ENCODE measurements at regions not wholly inside any gene's neighbourhood (a gene's known extent, or its start where the extent isn't known, plus 50 kb on each side); places are given as distances from the start of the nearest gene placed in this dataset.

DNA sequence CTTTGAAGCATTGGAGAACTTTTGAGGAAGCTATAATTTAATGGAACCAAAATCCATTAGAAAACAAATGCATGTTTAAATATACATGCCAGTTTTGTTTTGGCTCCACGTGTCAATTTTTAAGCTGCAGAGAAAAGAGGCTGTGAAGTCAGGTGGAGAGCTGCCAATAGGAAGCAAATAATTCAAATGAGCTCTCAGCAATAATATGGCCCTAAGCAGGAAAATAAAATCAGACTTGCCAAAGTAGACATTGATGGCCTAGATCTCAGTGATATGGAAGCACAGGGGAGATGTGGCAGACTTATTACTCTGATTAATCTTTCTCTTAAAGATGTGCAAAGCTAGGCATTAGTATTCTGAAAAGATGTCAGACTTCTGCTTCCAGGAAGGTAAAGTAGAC, 769.8 kb upstream of the NDST4 start:
- no peak for DNase-seq

DNA sequence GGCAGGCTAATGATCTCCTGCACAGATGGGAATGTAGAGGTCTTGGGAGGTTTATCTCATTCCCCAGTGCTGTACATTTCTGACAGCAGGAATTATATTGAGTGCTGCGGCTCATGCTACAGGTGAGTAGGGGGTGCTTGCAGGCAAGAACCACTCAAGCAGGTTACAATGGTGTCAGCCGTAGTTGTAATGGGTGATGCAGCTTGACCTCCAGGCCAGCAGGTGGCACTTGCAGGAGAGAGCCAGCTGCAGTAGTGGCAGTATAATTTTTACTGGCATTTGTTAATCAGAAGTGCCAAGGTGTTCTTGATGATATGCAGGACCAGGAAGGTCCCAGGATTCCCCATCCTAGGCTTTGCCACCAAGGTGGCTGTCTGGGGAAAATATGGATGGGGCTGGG, 759.6 kb upstream of the NDST4 start:
- no peak for DNase-seq

GRCh38 chr4:115871596-115871995, 758.2 kb upstream of the NDST4 start:
- no peak for DNase-seq

DNA sequence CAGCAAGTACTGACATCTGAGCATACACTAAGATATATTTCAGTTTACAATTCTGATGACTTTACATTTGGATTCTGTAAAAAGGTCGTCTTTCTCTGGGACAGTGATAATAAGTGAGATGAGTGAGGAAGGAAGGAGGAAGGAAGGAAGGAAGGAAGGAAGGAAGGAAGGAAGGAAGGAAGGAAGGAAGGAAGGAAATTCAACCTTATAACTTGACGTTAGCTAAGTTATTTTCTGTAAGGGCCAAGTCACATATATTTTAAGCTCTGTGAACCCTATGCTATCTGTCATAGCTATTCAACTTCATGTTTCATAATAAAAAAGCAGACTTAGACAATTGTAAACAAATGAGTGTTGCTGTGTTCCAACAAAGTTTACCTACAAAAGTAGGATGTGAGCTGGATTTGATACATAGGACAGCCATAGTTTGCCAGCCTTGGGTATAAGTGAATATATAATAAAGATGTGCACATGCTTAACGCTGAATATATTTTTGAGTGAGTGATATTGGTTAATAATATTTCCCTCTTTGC, 753.0 kb upstream of the NDST4 start:
- no peak for DNase-seq

- DNase-seq, result no peak
These were observed 752.3 kb upstream of the NDST4 start for GRCh38 chr4:115865736-115866135.

- DNase-seq, result no peak
These were observed 739.3 kb upstream of the NDST4 start for GRCh38 chr4:115852767-115853091.

- DNase-seq, result peak; percentile 22
These were observed 738.7 kb upstream of the NDST4 start for GRCh38 chr4:115851918-115852766.

GRCh38 chr4:115850799-115851509, 737.5 kb upstream of the NDST4 start:
- no peak for DNase-seq

GRCh38 chr4:115844180-115844579, 730.8 kb upstream of the NDST4 start:
- no peak for DNase-seq

DNA sequence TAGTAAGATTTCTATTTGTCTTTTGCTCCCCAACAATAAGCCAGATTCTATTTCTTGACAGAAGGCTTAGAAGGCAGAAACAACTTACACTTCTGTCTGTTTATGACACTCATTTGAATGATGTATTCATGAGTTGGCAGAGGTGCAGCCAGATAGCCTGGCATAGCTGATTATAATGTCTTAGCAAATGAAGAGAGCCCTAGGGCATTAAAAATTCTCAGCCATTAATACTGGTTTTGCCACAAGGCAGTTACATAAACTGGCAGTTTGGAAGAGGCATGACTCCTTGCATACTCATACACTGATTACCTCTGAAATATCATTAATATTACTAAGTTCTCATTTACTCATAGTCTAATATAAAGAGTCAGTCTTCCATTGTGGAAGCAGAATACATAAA, 728.5 kb upstream of the NDST4 start:
- DNase-seq, result no peak

DNA sequence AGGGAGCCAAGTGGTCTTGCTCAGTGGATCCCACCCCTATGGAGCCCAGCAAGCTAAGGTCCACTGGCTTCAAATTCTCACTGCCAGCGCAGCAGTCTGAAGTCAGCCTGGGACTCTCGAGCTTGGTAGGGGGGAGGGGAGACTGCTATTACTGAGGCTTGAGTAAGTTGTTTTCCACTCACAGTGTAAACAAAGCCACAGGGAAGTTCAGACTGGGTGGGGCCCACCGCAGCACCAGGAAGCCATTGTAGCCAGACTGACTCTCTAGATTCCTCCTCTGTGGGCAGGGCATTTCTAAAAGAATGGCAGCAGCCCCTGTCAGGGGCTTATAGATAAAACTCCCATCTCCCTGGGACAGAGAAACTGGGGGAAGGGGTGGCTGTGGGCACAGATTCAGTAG, 721.0 kb upstream of the NDST4 start:
- DNase-seq, result no peak

DNA sequence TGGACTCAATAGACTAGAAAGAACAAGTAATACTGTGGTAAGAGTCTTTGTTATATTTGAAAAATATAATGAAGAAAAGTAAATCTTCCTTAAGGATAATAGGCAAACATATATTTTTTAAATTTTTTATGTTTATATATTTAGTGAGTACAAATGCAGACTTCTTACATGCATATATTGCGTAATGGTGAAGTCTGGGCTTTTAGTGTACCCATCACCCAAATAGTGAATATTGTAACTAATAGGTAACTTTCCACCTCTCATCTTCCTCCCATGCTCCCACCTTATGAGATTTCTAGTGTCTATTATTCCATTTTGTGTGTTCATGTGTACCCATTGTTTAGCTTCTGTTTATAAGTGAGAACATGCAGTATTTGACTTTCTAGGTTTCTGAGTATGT, 711.2 kb upstream of the NDST4 start:
- no peak for DNase-seq

DNA sequence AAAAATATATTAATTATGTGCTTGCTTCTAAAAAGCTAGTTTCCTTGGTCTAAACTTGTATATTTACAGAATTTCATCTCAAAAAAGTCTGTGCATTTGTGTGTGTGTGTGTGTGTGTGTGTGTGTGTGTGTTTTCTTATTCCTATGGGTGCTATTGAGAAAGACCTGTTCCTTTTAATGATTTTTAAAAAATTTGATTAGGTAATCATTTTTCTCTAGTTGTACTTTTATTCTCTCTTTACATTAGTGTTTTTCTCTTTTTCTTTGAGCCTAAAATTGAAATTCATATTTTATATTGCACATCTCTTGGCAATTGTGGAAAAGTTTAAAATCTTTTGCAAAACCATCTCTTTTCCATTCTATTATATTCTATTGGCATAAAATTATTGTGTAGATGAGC, 690.4 kb upstream of the NDST4 start:
- DNase-seq, result no peak

DNA sequence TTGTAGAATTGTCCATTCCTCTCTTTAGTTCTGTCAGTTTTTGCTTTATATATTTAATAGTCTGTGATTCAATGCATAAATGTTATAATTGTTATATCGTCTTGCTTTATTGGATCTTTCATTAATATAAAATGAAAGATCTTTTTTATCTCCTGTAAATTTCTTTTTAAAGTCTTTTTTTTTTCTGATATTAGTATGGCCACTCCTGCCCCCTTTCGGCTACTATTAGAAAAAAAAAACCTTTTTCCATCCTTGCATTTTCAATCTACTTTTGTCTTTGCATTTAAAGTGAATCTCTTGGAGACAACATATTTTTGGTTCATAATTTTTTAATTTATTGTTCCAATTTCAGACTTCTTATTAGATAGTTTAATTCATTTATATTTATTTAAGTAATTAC, 677.4 kb upstream of the NDST4 start:
- DNase-seq, result no peak

- DNase-seq, result peak; percentile 86
These were observed 668.2 kb upstream of the NDST4 start for GRCh38 chr4:115781528-115782146.

- DNase-seq, result no peak
These were observed 667.4 kb upstream of the NDST4 start for GRCh38 chr4:115780835-115781234.

DNA sequence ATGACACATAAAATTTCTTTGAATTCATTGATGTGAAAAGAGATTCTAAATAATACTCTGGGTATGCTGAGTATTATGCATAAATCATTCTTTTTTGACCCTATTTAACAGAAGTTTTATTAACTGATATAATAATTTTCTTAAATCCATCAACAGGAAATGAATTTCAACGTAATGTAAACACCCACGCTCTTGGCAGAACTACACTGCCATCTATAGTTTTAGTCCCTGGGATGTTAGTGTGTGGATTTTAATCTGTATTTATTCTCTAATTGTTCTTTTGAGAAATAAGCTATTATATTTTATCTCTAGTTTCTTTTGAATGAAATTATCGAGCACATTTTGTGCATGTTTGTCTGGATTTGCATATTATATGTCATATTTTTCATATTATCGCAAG, 666.8 kb upstream of the NDST4 start:
- no peak for DNase-seq

GRCh38 chr4:115770046-115770543, 656.7 kb upstream of the NDST4 start:
- no peak for DNase-seq

- DNase-seq, result no peak
These were observed 656.0 kb upstream of the NDST4 start for GRCh38 chr4:115769396-115769795.

- DNase-seq, result no peak
These were observed 649.6 kb upstream of the NDST4 start for GRCh38 chr4:115763051-115763450.

DNA sequence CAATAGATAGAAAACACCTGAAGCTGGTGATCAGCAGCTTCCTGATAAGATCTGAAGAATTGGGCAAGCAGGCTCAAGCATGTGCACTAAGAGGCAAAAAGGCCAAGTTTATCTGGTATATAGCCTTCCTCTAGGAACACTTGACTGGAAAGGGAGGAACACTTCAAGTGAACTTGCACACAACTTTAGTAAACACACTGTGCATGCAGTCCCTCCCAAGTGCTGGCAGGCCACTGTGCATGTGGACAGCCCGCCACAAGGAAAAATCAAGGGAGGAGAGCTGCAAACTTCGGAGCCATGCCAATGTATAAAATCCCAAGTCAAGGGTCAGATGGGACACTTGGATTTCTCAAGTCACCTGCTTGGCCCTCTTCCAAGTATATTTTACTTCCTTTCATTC, 645.8 kb upstream of the NDST4 start:
- DNase-seq, result no peak

DNA sequence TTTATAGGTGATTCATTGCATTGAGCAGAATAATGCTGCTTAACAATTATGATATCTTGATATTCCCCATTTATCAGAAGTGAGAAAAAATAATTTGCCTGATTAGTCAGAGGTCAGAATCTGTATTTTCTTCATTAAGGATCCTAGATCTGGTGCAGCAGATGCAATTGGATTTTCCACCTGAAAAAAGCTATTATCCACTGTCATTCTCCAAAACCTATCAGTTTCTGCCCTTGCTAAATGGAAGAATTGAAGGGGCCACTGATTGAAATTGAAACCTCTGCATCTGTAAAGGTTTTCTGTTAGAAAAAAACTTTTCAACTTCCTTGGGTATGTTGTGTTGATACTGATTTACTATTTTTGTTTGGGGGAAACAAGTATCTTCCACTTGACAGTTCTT, 636.0 kb upstream of the NDST4 start:
- no peak for DNase-seq

- no peak for DNase-seq
These were observed 627.4 kb upstream of the NDST4 start for GRCh38 chr4:115740806-115741205.

GRCh38 chr4:115729739-115730266, 616.4 kb upstream of the NDST4 start:
- DNase-seq, result no peak
